Activated CD8-positive, alpha-beta memory T cell treated with anti-CD3 and anti-CD28 coated beads, Interleukin-2, amount 10 ng/mL, durations not matched to agents 7 days and 5 days (primary cell): ENCODE measurements at regions not wholly inside any gene's neighbourhood (a gene's known extent, or its start where the extent isn't known, plus 50 kb on each side); places are given as distances from the start of the nearest gene placed in this dataset.

ENCODE experiments used
- ATAC-seq: fragments of 150-1000 bp; cut with Tn5 transposase; one replicate; pipeline ENCODE4 v1.10.0; 2021; ENCODE audit warnings: moderate library complexity
- CTCF ChIA-PET: fragments of 350-600 bp; sonication (Branson Sonifier 250); formaldehyde crosslinking; loops from one replicate; lab custom pipeline; 2021; ENCODE audit warnings: antibody characterized with exemption; lab: Charles Lee
- DNase-seq: peaks from one replicate; pipeline ENCODE4 v3.0.0-alpha.2; 2020
- H3K27ac Mint-ChIP-seq: one replicate; pipeline ENCODE4 v1.8.0; 2021; ENCODE audit warnings: mild to moderate bottlenecking, mixed read lengths
- H3K27me3 Mint-ChIP-seq: one replicate; pipeline ENCODE4 v1.8.0; 2021; ENCODE audit warnings: mixed read lengths
- H3K36me3 Mint-ChIP-seq: one replicate; pipeline ENCODE4 v1.8.0; 2021; ENCODE audit warnings: mild to moderate bottlenecking, mixed read lengths
- H3K4me1 Mint-ChIP-seq: one replicate; pipeline ENCODE4 v1.8.0; 2021; ENCODE audit warnings: mixed read lengths
- H3K4me3 Mint-ChIP-seq: one replicate; pipeline ENCODE4 v1.8.0; 2021; ENCODE audit warnings: mild to moderate bottlenecking, moderate library complexity, mixed read lengths
- H3K9me3 Mint-ChIP-seq: one replicate; pipeline ENCODE4 v1.8.0; 2022; ENCODE audit warnings: low read depth, mixed read lengths

- no peak for DNase-seq
- Mint-ChIP-seq H3K4me3 (no peak overlapping the region), H3K4me1 (peaks cover 5% of the 10 kb centered on the region), H3K27me3 (no peaks in the 10 kb centered on the region), H3K9me3 (no peaks in the 10 kb centered on the region), H3K27ac (no peak overlapping the region), H3K36me3 (no peaks in the 10 kb centered on the region)
- ATAC-seq = no peak
- CTCF ChIA-PET = no interaction called here
These were observed 175.7 kb downstream of the KCNJ2 start for GRCh38 chr17:70345061-70345460.

GRCh38 chr17:70352834-70353233, 183.5 kb downstream of the KCNJ2 start:
- Mint-ChIP-seq H3K4me1 (no peaks in the 10 kb centered on the region), H3K36me3 (no peaks in the 10 kb centered on the region), H3K27ac (no peak overlapping the region), H3K9me3 (no peaks in the 10 kb centered on the region), H3K4me3 (no peak overlapping the region), H3K27me3 (no peaks in the 10 kb centered on the region)
- CTCF ChIA-PET = no interaction called here
- ATAC-seq (no peak), DNase-seq (no peak)

GRCh38 chr17:70353408-70354092, 184.2 kb downstream of the KCNJ2 start:
- no peak overlapping the region for H3K27ac Mint-ChIP-seq
- no peak for ATAC-seq
- H3K9me3 Mint-ChIP-seq = no peaks in the 10 kb centered on the region
- CTCF ChIA-PET = no interaction called here
- H3K4me1 Mint-ChIP-seq = no peaks in the 10 kb centered on the region
- H3K4me3 Mint-ChIP-seq = no peak overlapping the region
- H3K27me3 Mint-ChIP-seq = no peaks in the 10 kb centered on the region
- no peaks in the 10 kb centered on the region for H3K36me3 Mint-ChIP-seq
- no peak for DNase-seq

- Mint-ChIP-seq H3K27ac (no peak overlapping the region), H3K36me3 (no peaks in the 10 kb centered on the region), H3K4me3 (no peak overlapping the region), H3K27me3 (no peaks in the 10 kb centered on the region), H3K9me3 (no peaks in the 10 kb centered on the region), H3K4me1 (no peaks in the 10 kb centered on the region)
- no peak for DNase-seq
- CTCF ChIA-PET = no interaction called here
- ATAC-seq = no peak
These were observed 185.9 kb downstream of the KCNJ2 start for GRCh38 chr17:70355185-70355584.

GRCh38 chr17:70357190-70357589, 187.9 kb downstream of the KCNJ2 start:
- H3K4me3 Mint-ChIP-seq = no peak overlapping the region
- H3K27me3 Mint-ChIP-seq = no peaks in the 10 kb centered on the region
- no peaks in the 10 kb centered on the region for H3K36me3 Mint-ChIP-seq
- ATAC-seq (no peak), DNase-seq (no peak)
- no peaks in the 10 kb centered on the region for H3K4me1 Mint-ChIP-seq
- H3K27ac Mint-ChIP-seq = no peak overlapping the region
- CTCF ChIA-PET = no interaction called here
- H3K9me3 Mint-ChIP-seq = no peaks in the 10 kb centered on the region

GRCh38 chr17:70365091-70365583, 195.8 kb downstream of the KCNJ2 start:
- no peak for ATAC-seq
- H3K27ac Mint-ChIP-seq = no peak overlapping the region
- H3K27me3 Mint-ChIP-seq = no peaks in the 10 kb centered on the region
- CTCF ChIA-PET = no interaction called here
- no peaks in the 10 kb centered on the region for H3K36me3 Mint-ChIP-seq
- no peaks in the 10 kb centered on the region for H3K4me1 Mint-ChIP-seq
- peaks cover 2% of the 10 kb centered on the region for H3K9me3 Mint-ChIP-seq
- no peak for DNase-seq
- H3K4me3 Mint-ChIP-seq = no peak overlapping the region

- no peaks in the 10 kb centered on the region for H3K27me3 Mint-ChIP-seq
- peaks cover 2% of the 10 kb centered on the region for H3K9me3 Mint-ChIP-seq
- CTCF ChIA-PET = no interaction called here
- H3K27ac Mint-ChIP-seq = no peak overlapping the region
- H3K4me1 Mint-ChIP-seq = no peaks in the 10 kb centered on the region
- no peaks in the 10 kb centered on the region for H3K36me3 Mint-ChIP-seq
- no peak for DNase-seq
- ATAC-seq = no peak
- H3K4me3 Mint-ChIP-seq = no peak overlapping the region
These were observed 197.1 kb downstream of the KCNJ2 start for GRCh38 chr17:70366386-70366785.

- no peak overlapping the region for H3K4me3 Mint-ChIP-seq
- H3K27ac Mint-ChIP-seq = no peak overlapping the region
- peaks cover 2% of the 10 kb centered on the region for H3K9me3 Mint-ChIP-seq
- no peaks in the 10 kb centered on the region for H3K27me3 Mint-ChIP-seq
- CTCF ChIA-PET = no interaction called here
- no peaks in the 10 kb centered on the region for H3K4me1 Mint-ChIP-seq
- DNase-seq (no peak), ATAC-seq (no peak)
- no peaks in the 10 kb centered on the region for H3K36me3 Mint-ChIP-seq
These were observed 198.7 kb downstream of the KCNJ2 start for GRCh38 chr17:70368011-70368410.

GRCh38 chr17:70369391-70369790, 200.1 kb downstream of the KCNJ2 start:
- Mint-ChIP-seq H3K9me3 (peaks cover 4% of the 10 kb centered on the region), H3K27ac (no peak overlapping the region), H3K4me3 (no peak overlapping the region), H3K4me1 (no peaks in the 10 kb centered on the region), H3K36me3 (no peaks in the 10 kb centered on the region), H3K27me3 (no peaks in the 10 kb centered on the region)
- CTCF ChIA-PET = no interaction called here
- ATAC-seq = no peak
- no peak for DNase-seq

- Mint-ChIP-seq H3K36me3 (no peaks in the 10 kb centered on the region), H3K9me3 (peaks cover 4% of the 10 kb centered on the region), H3K27me3 (no peaks in the 10 kb centered on the region), H3K27ac (no peak overlapping the region), H3K4me1 (no peaks in the 10 kb centered on the region), H3K4me3 (no peak overlapping the region)
- CTCF ChIA-PET = no interaction called here
- DNase-seq (no peak), ATAC-seq (no peak)
These were observed 201.5 kb downstream of the KCNJ2 start for GRCh38 chr17:70370816-70371215.

- Mint-ChIP-seq H3K4me3 (no peak overlapping the region), H3K9me3 (peaks cover 3% of the 10 kb centered on the region), H3K27me3 (no peaks in the 10 kb centered on the region), H3K36me3 (no peaks in the 10 kb centered on the region), H3K27ac (no peak overlapping the region), H3K4me1 (no peaks in the 10 kb centered on the region)
- DNase-seq = no peak
- CTCF ChIA-PET = no interaction called here
- ATAC-seq = no peak
These were observed 204.0 kb downstream of the KCNJ2 start for GRCh38 chr17:70373369-70373768.

GRCh38 chr17:70374496-70374895, 205.2 kb downstream of the KCNJ2 start:
- no peak for ATAC-seq
- Mint-ChIP-seq H3K36me3 (no peaks in the 10 kb centered on the region), H3K9me3 (peaks cover 3% of the 10 kb centered on the region), H3K27me3 (no peaks in the 10 kb centered on the region), H3K4me1 (no peaks in the 10 kb centered on the region), H3K4me3 (no peak overlapping the region), H3K27ac (no peak overlapping the region)
- DNase-seq = no peak
- CTCF ChIA-PET = no interaction called here

GRCh38 chr17:70375406-70375805, 206.1 kb downstream of the KCNJ2 start:
- CTCF ChIA-PET = no interaction called here
- H3K27me3 Mint-ChIP-seq = no peaks in the 10 kb centered on the region
- H3K27ac Mint-ChIP-seq = no peak overlapping the region
- no peaks in the 10 kb centered on the region for H3K4me1 Mint-ChIP-seq
- H3K9me3 Mint-ChIP-seq = peaks cover 3% of the 10 kb centered on the region
- no peak overlapping the region for H3K4me3 Mint-ChIP-seq
- ATAC-seq (no peak), DNase-seq (no peak)
- no peaks in the 10 kb centered on the region for H3K36me3 Mint-ChIP-seq

GRCh38 chr17:70375813-70376770, 206.8 kb downstream of the KCNJ2 start:
- CTCF ChIA-PET = no interaction called here
- Mint-ChIP-seq H3K36me3 (no peaks in the 10 kb centered on the region), H3K9me3 (peaks cover 3% of the 10 kb centered on the region), H3K27me3 (no peaks in the 10 kb centered on the region), H3K4me3 (no peak overlapping the region), H3K4me1 (no peaks in the 10 kb centered on the region), H3K27ac (no peak overlapping the region)
- no peak for ATAC-seq
- DNase-seq = no peak
